ENCODE measurements at regions not wholly inside any gene's neighbourhood (a gene's known extent, or its start where the extent isn't known, plus 50 kb on each side); places are given as distances from the start of the nearest gene placed in this dataset.

DNA sequence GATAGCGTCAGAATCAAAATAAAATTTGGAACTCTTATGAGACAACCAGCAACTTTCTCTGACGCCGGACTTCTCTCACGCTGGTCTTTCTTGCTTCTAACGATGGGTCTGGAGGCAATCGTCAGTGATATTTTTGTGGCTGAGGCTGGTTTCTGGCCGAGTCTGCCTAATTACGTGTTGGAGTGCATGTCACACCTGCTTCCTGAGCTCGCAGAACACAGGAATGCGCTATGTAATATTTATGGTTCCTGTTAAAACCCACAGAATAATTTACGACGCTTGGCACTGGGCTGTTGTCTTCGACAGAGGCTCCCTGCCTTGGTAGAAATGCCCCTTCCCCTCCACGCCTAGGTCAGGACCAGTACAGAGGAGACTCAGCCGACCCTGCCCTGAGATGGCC is 64.9 kb downstream of the NPTX2 start:
- peaks cover 0 to 23% (median 2%) of the 10 kb centered on the region in 3 donors for H3K9me3 ChIP-seq (ENCODE audit: control extremely low read depth in 1 of 3, control insufficient read depth in 2 of 3, insufficient read depth in 1 of 3, low read length in 2 of 3)
- no peak overlapping the region for H3K9ac ChIP-seq (ENCODE audit: low read length)
- H3K79me2 ChIP-seq (ENCODE audit: control insufficient read depth, insufficient read depth, low read length), result no peaks in the 10 kb centered on the region
- H3K27me3 ChIP-seq (replicated peaks in 1 of 4; ENCODE audit: control extremely low read depth in 1 of 4, control insufficient read depth in 3 of 4, insufficient read depth in 4 of 4, low read length in 3 of 4), result peaks cover 0 to 11% (median 5%) of the 10 kb centered on the region in 4 experiments
- no peak overlapping the region for H3K4me3 Mint-ChIP-seq
- CTCF ChIA-PET, result no interaction called here
- intact Hi-C loops (cut with micrococcal nuclease), result no loop called here
- 4% methylated on average over 7 of the region's 15 CpGs for WGBS (ENCODE audit: insufficient coverage)
- no peak for ATAC-seq (ENCODE audit: low read depth)
- H3K9me3 Mint-ChIP-seq (ENCODE audit: insufficient read depth), result peaks cover 8% of the 10 kb centered on the region
- peaks cover 33% of the 10 kb centered on the region for H3K27me3 Mint-ChIP-seq
- H3K4me1 ChIP-seq (ENCODE audit: control insufficient read depth in 2 of 2, insufficient read depth in 2 of 2, low read length in 2 of 2), result no peaks in the 10 kb centered on the region
- H3K36me3 ChIP-seq (replicated peaks in 1 of 2; ENCODE audit: control extremely low read depth in 1 of 2, control insufficient read depth in 1 of 2, extremely low read depth in 1 of 2, insufficient read depth in 2 of 2, low read length in 1 of 2), result no peaks in the 10 kb centered on the region
- TF ChIP-seq CTCF (IDR thresholded peaks at IDR 0.05) (no peak), EZH2 (IDR thresholded peaks at IDR 0.05; ENCODE audit: borderline replicate concordance, insufficient read depth, low read depth, low read length, poor library complexity, severe bottlenecking) (no peak)
- POLR2A ChIA-PET, result no interaction called here
- no peaks in the 10 kb centered on the region for H3K4me1 Mint-ChIP-seq
- DNase-seq, result no peak
- H3K27ac Mint-ChIP-seq, result no peak overlapping the region
- peak overlapping the region; percentile 46 for H2AFZ ChIP-seq (ENCODE audit: insufficient read depth, low read depth, low read length, poor library complexity, severe bottlenecking)
- no peak overlapping the region for H3K4me3 ChIP-seq (ENCODE audit: control extremely low read depth in 1 of 5, extremely low read depth in 1 of 5, insufficient read depth in 1 of 5, low read depth in 2 of 5, low read length in 4 of 5)
- no peak overlapping the region for H3K27ac ChIP-seq (ENCODE audit: low read length in 2 of 2)
- no peak overlapping the region for H3K4me2 ChIP-seq (replicated peaks; ENCODE audit: low read depth, low read length, poor library complexity, severe bottlenecking)
- H4K20me1 ChIP-seq (ENCODE audit: control insufficient read depth, insufficient read depth, low read length, poor library complexity, severe bottlenecking), result no peaks in the 10 kb centered on the region

- DNase-seq (no peak), ATAC-seq (ENCODE audit: low read depth) (no peak)
- Histone ChIP-seq H4K20me1 (ENCODE audit: control insufficient read depth, insufficient read depth, low read length, poor library complexity, severe bottlenecking) (no peaks in the 10 kb centered on the region), H3K36me3 (replicated peaks in 1 of 2; ENCODE audit: control extremely low read depth in 1 of 2, control insufficient read depth in 1 of 2, extremely low read depth in 1 of 2, insufficient read depth in 2 of 2, low read length in 1 of 2) (no peaks in the 10 kb centered on the region), H3K9me3 (ENCODE audit: control extremely low read depth in 1 of 3, control insufficient read depth in 2 of 3, insufficient read depth in 1 of 3, low read length in 2 of 3) (peaks cover 0 to 10% (median 0%) of the 10 kb centered on the region in 3 donors), H3K9ac (ENCODE audit: low read length) (no peak overlapping the region), H3K27me3 (replicated peaks in 1 of 4; ENCODE audit: control extremely low read depth in 1 of 4, control insufficient read depth in 3 of 4, insufficient read depth in 4 of 4, low read length in 3 of 4) (peaks cover 0 to 7% (median 5%) of the 10 kb centered on the region in 4 experiments), H3K4me3 (ENCODE audit: control extremely low read depth in 1 of 5, extremely low read depth in 1 of 5, insufficient read depth in 1 of 5, low read depth in 2 of 5, low read length in 4 of 5) (no peak overlapping the region), H2AFZ (ENCODE audit: insufficient read depth, low read depth, low read length, poor library complexity, severe bottlenecking) (no peak overlapping the region), H3K4me1 (ENCODE audit: control insufficient read depth in 2 of 2, insufficient read depth in 2 of 2, low read length in 2 of 2) (no peaks in the 10 kb centered on the region), H3K4me2 (replicated peaks; ENCODE audit: low read depth, low read length, poor library complexity, severe bottlenecking) (no peak overlapping the region), H3K79me2 (ENCODE audit: control insufficient read depth, insufficient read depth, low read length) (no peaks in the 10 kb centered on the region), H3K27ac (ENCODE audit: low read length in 2 of 2) (no peak overlapping the region)
- no peak for TF ChIP-seq CTCF (IDR thresholded peaks at IDR 0.05)
- no peak for TF ChIP-seq EZH2 (IDR thresholded peaks at IDR 0.05; ENCODE audit: borderline replicate concordance, insufficient read depth, low read depth, low read length, poor library complexity, severe bottlenecking)
- ChIA-PET POLR2A (no interaction called here), CTCF (no interaction called here)
- H3K9me3 Mint-ChIP-seq (ENCODE audit: insufficient read depth), result peaks cover 13% of the 10 kb centered on the region
- 82% methylated on average over 2 of the region's 2 CpGs for WGBS (ENCODE audit: insufficient coverage)
- no peaks in the 10 kb centered on the region for H3K4me1 Mint-ChIP-seq
- no peak overlapping the region for H3K27ac Mint-ChIP-seq
- peaks cover 29% of the 10 kb centered on the region for H3K27me3 Mint-ChIP-seq
- intact Hi-C loops (cut with micrococcal nuclease), result no loop called here
- H3K4me3 Mint-ChIP-seq, result no peak overlapping the region
These were observed 66.4 kb downstream of the NPTX2 start for GRCh38 chr7:98683514-98683913.
